IMR-90 (cell line): ENCODE measurements at regions not wholly inside any gene's neighbourhood (a gene's known extent, or its start where the extent isn't known, plus 50 kb on each side); places are given as distances from the start of the nearest gene placed in this dataset.

ENCODE experiments used
- ATAC-seq: fragments of 200-7000 bp; cut with Tn5 transposase; 2 replicates; pipeline ENCODE4 v1.9.1; 2020; ENCODE audit warnings: low read depth, mild to moderate bottlenecking, moderate library complexity
- BruUV-seq: library from RNA; stranded (reverse); fragments of 400-500 nt; replicated peaks from 2 replicates; lab custom pipeline; 2021; lab: Mats Ljungman, UMichigan
- CTCF ChIA-PET: fragments of 300-600 bp; formaldehyde crosslinking; extraction: SDS; loops from one replicate; lab custom pipeline; 2021; ENCODE audit warnings: antibody characterized with exemption; lab: Yijun Ruan, JAX
- POLR2A ChIA-PET: fragments of 300-600 bp; sonication (Branson Sonifier 250); formaldehyde crosslinking; loops from one replicate; lab custom pipeline; 2022; ENCODE audit warnings: antibody characterized with exemption; ENCODE audit not compliant: unreplicated experiment; lab: Charles Lee
- DNase-seq: peaks from one replicate; pipeline ENCODE4 v3.0.0; 2013
- H2AFZ ChIP-seq: replicated peaks from 2 replicates; pipeline ENCODE3; 2013; ENCODE audit warnings: low read length, mild to moderate bottlenecking; ENCODE audit not compliant: poor library complexity
- H2AK5ac ChIP-seq: 2 replicates; pipeline ENCODE4 v1.6.1; 2013; ENCODE audit warnings: low read depth, low read length, inconsistent platforms
- H2AK9ac ChIP-seq: replicated peaks from 2 replicates; pipeline ENCODE3; 2013; ENCODE audit warnings: mild to moderate bottlenecking, low read depth, low read length, moderate library complexity; ENCODE audit not compliant: poor library complexity
- H2BK120ac ChIP-seq: 2 replicates; pipeline ENCODE4 v1.6.1; 2013; ENCODE audit warnings: low read depth, low read length, inconsistent platforms
- H2BK15ac ChIP-seq: 3 replicates; pipeline ENCODE4 v1.6.1; 2013; ENCODE audit warnings: low read depth, low read length, inconsistent platforms
- H2BK20ac ChIP-seq: 2 replicates; pipeline ENCODE4 v1.6.1; 2013; ENCODE audit warnings: low read depth, mild to moderate bottlenecking, inconsistent platforms, low read length, moderate library complexity
- H2BK5ac ChIP-seq: 2 replicates; pipeline ENCODE4 v1.6.1; 2013; ENCODE audit warnings: mild to moderate bottlenecking, low read depth, low read length, inconsistent platforms; ENCODE audit not compliant: poor library complexity, severe bottlenecking
- H3K14ac ChIP-seq: replicated peaks from 2 replicates; pipeline ENCODE4 v1.6.1; 2013; ENCODE audit warnings: low read depth, low read length, inconsistent platforms
- H3K18ac ChIP-seq: 2 replicates; pipeline ENCODE4 v1.6.1; 2013; ENCODE audit warnings: low read depth, low read length, control low read depth
- H3K23ac ChIP-seq: 2 replicates; pipeline ENCODE4 v1.6.1; 2013; ENCODE audit warnings: low read depth, low read length, inconsistent platforms
- H3K27ac ChIP-seq: 2 replicates; pipeline ENCODE4 v1.5.1; 2013; ENCODE audit warnings: mild to moderate bottlenecking, control low read depth, low read length; ENCODE audit not compliant: insufficient read depth
- H3K27me3 ChIP-seq: 2 replicates; pipeline ENCODE4 v1.6.1; 2013; ENCODE audit warnings: low read length; ENCODE audit not compliant: control insufficient read depth, insufficient read depth
- H3K36me3 ChIP-seq: 2 replicates; pipeline ENCODE4 v1.6.1; 2013; ENCODE audit warnings: low read length, mixed read lengths; ENCODE audit not compliant: control insufficient read depth, insufficient read depth
- H3K4ac ChIP-seq: 2 replicates; pipeline ENCODE4 v1.6.1; 2013; ENCODE audit warnings: low read depth, low read length, inconsistent platforms
- H3K4me1 ChIP-seq: 2 replicates; pipeline ENCODE4 v1.6.1; 2013; ENCODE audit warnings: low read length, mixed read lengths; ENCODE audit not compliant: control insufficient read depth, insufficient read depth
- H3K4me2 ChIP-seq: 2 replicates; pipeline ENCODE4 v1.6.1; 2013; ENCODE audit warnings: low read depth, mild to moderate bottlenecking, control low read depth, low read length, moderate library complexity
- H3K4me3 ChIP-seq: 2 replicates; pipeline ENCODE4 v1.5.1; 2013; ENCODE audit warnings: low read depth, mild to moderate bottlenecking, control low read depth, low read length, moderate library complexity; ENCODE audit not compliant: insufficient read depth
- H3K56ac ChIP-seq: 2 replicates; pipeline ENCODE4 v1.6.1; 2013; ENCODE audit warnings: low read length, inconsistent platforms; ENCODE audit not compliant: insufficient read depth; ENCODE audit errors: extremely low read depth
- H3K79me1 ChIP-seq, 2 experiments: 2 replicates each; pipeline ENCODE4 v1.6.1; 2013; ENCODE audit warnings: low read length in 2 of 2, inconsistent platforms in 1 of 2, low read depth in 1 of 2
- H3K9ac ChIP-seq: 2 replicates; pipeline ENCODE4 v1.6.1; 2013; ENCODE audit warnings: low read depth, low read length, control low read depth
- H3K9me1 ChIP-seq: 2 replicates; pipeline ENCODE4 v1.6.1; 2013; ENCODE audit warnings: low read length, inconsistent platforms; ENCODE audit not compliant: insufficient read depth
- H3K9me3 ChIP-seq: 2 replicates; pipeline ENCODE4 v1.6.1; 2013; ENCODE audit warnings: low read length; ENCODE audit not compliant: control insufficient read depth, insufficient read depth
- H4K20me1 ChIP-seq: 2 replicates; pipeline ENCODE4 v1.6.1; 2013; ENCODE audit warnings: low read length, inconsistent platforms; ENCODE audit not compliant: insufficient read depth
- H4K5ac ChIP-seq: 2 replicates; pipeline ENCODE4 v1.6.1; 2013; ENCODE audit warnings: mild to moderate bottlenecking, low read depth, low read length, control low read depth
- H4K8ac ChIP-seq, 2 experiments: 2 replicates each; pipeline ENCODE4 v1.6.1; 2013; ENCODE audit warnings: low read depth in 2 of 2, low read length in 2 of 2, control low read depth in 1 of 2, inconsistent platforms in 1 of 2
- H4K91ac ChIP-seq: 2 replicates; pipeline ENCODE4 v1.6.1; 2013; ENCODE audit warnings: low read depth, low read length, inconsistent platforms; ENCODE audit not compliant: insufficient read depth
- BHLHE40 ChIP-seq: fragments of 150-350 bp; IDR thresholded peaks from 2 replicates; pipeline ENCODE4 v1.6.1; 2016; ENCODE audit warnings: mild to moderate bottlenecking, low read depth, low read length
- CEBPB ChIP-seq: IDR thresholded peaks from 2 replicates; pipeline ENCODE4 v1.6.1; 2012; ENCODE audit warnings: low read depth, low read length, improper control_type of control experiment
- CHD1 ChIP-seq: IDR thresholded peaks from 2 replicates; pipeline ENCODE4 v1.6.1; 2012; ENCODE audit warnings: low read depth, low read length, improper control_type of control experiment
- CTCF ChIP-seq: conservative IDR thresholded peaks from 2 replicates; pipeline ENCODE4 v1.5.1; 2012; ENCODE audit warnings: mild to moderate bottlenecking, low read depth, low read length, improper control_type of control experiment
- ELK1 ChIP-seq: fragments of 150-350 bp; IDR thresholded peaks from 2 replicates; pipeline ENCODE4 v1.6.1; 2016; ENCODE audit warnings: low read depth, mild to moderate bottlenecking, low read length, moderate library complexity, borderline replicate concordance
- FOS ChIP-seq: fragments of 150-350 bp; IDR thresholded peaks from 2 replicates; pipeline ENCODE4 v1.6.1; 2016; ENCODE audit warnings: low read depth, low read length
- MAFK ChIP-seq: IDR thresholded peaks from 2 replicates; pipeline ENCODE4 v1.6.1; 2012; ENCODE audit warnings: low read depth, low read length, improper control_type of control experiment
- MAZ ChIP-seq: IDR thresholded peaks from 2 replicates; pipeline ENCODE4 v1.6.1; 2012; ENCODE audit warnings: low read depth, mild to moderate bottlenecking, low read length, improper control_type of control experiment, moderate library complexity, borderline replicate concordance
- MXI1 ChIP-seq: IDR thresholded peaks from 2 replicates; pipeline ENCODE4 v1.6.1; 2012; ENCODE audit warnings: low read depth, mild to moderate bottlenecking, low read length, moderate library complexity, borderline replicate concordance
- NFE2L2 ChIP-seq: fragments of 150-350 bp; IDR thresholded peaks from 2 replicates; pipeline ENCODE4 v1.6.1; 2016; ENCODE audit warnings: low read depth, mild to moderate bottlenecking, low read length
- POLR2A ChIP-seq: IDR thresholded peaks from 2 replicates; pipeline ENCODE4 v1.6.1; 2012; ENCODE audit warnings: mild to moderate bottlenecking, low read depth, low read length
- RAD21 ChIP-seq: IDR thresholded peaks from 2 replicates; pipeline ENCODE4 v1.6.1; 2012; ENCODE audit warnings: low read length, improper control_type of control experiment
- RCOR1 ChIP-seq: IDR thresholded peaks from 2 replicates; pipeline ENCODE4 v1.6.1; 2012; ENCODE audit warnings: mild to moderate bottlenecking, low read length, improper control_type of control experiment; ENCODE audit not compliant: insufficient replicate concordance
- RFX5 ChIP-seq: IDR thresholded peaks from 2 replicates; pipeline ENCODE4 v1.8.0; 2012; ENCODE audit warnings: low read depth, mild to moderate bottlenecking, low read length, moderate library complexity
- USF2 ChIP-seq: fragments of 150-350 bp; IDR thresholded peaks from 2 replicates; pipeline ENCODE4 v1.6.1; 2017; ENCODE audit warnings: mild to moderate bottlenecking, antibody characterized with exemption, low read length, low read depth
- dilution Hi-C: fragments of 300-500 bp; cut with HindIII; formaldehyde crosslinking; loops from one replicate; pipeline ENCODE4 v1.14.3; 2018; ENCODE audit warnings: low sequenced_read_pairs; ENCODE audit not compliant: unreplicated experiment
- in situ Hi-C: fragments of 300-500 bp; cut with MboI; formaldehyde crosslinking; loops from 3 replicates; pipeline ENCODE4 v1.14.3; 2019; ENCODE audit warnings: low sequenced_read_pairs, inconsistent platforms, mixed read lengths
- intact Hi-C: fragments of 100-400 bp; cut with micrococcal nuclease; formaldehyde crosslinking; loops from 2 replicates; pipeline ENCODE4 v1.10.0; 2022

- Histone ChIP-seq H4K20me1 (no peaks in the 10 kb centered on the region), H2BK5ac (no peak overlapping the region), H3K9me3 (no peaks in the 10 kb centered on the region), H3K4ac (no peak overlapping the region), H2BK15ac (no peak overlapping the region; the same call in 2 of the 3 replicates), H3K18ac (no peak overlapping the region), H3K79me1 (no peaks in the 10 kb centered on the region), H2AK5ac (no peak overlapping the region), H4K5ac (no peak overlapping the region), H3K4me3 (no peak overlapping the region), H3K9me1 (no peaks in the 10 kb centered on the region), H2BK120ac (no peak overlapping the region), H3K23ac (no peak overlapping the region), H4K91ac (no peak overlapping the region), H4K8ac (no peak overlapping the region), H3K27me3 (no peaks in the 10 kb centered on the region), H3K4me2 (no peak overlapping the region), H3K36me3 (no peaks in the 10 kb centered on the region), H3K14ac (no peak overlapping the region), H3K27ac (no peak overlapping the region), H2AFZ (no peak overlapping the region), H3K4me1 (peaks cover 2% of the 10 kb centered on the region; the same call in 1 of the 2 replicates), H2AK9ac (no peak overlapping the region), H3K9ac (no peak overlapping the region), H2BK20ac (no peak overlapping the region), H3K56ac (no peak overlapping the region)
- in situ Hi-C loops (loop anchor here (25.0 kb wide), 1 partner anchor 787 kb away; the partner anchor contains the start of gene SEMA5A), dilution Hi-C loops (no loop called here), intact Hi-C loops (no loop called here)
- ChIA-PET CTCF (no interaction called here), POLR2A (no interaction called here)
- DNase-seq (peak; percentile 19), ATAC-seq (no peak)
- no TSS peak for BruUV-seq
- no peak for TF ChIP-seq ELK1
- no peak for TF ChIP-seq BHLHE40
- no peak for TF ChIP-seq RCOR1
- no peak for TF ChIP-seq RFX5
- no peak for TF ChIP-seq CHD1
- TF ChIP-seq CEBPB: no peak
- TF ChIP-seq MAFK: no peak
- no peak for TF ChIP-seq CTCF
- TF ChIP-seq FOS: no peak
- no peak for TF ChIP-seq NFE2L2
- no peak for TF ChIP-seq POLR2A
- TF ChIP-seq USF2: no peak
- TF ChIP-seq RAD21: no peak
- no peak for TF ChIP-seq MAZ
- TF ChIP-seq MXI1: no peak
Measured at GRCh38 chr5:8750100-8750499, 795.8 kb downstream of the SEMA5A start.
